Left renal pelvis (tissue), 4 donors: ENCODE measurements at regions not wholly inside any gene's neighbourhood (a gene's known extent, or its start where the extent isn't known, plus 50 kb on each side); places are given as distances from the start of the nearest gene placed in this dataset.
"Not testable (repeated sequence)": the region's sequence is repeated elsewhere in the genome, so short reads cannot be mapped to it uniquely, and the experiment has no call there.

Experiments used
- DNase-seq, 4 donors: peaks; one replicate each; pipeline ENCODE4 v3.0.0-alpha.2; 2013; ENCODE audit warnings: low read depth in 4 of 4, low spot score in 3 of 4

DNA sequence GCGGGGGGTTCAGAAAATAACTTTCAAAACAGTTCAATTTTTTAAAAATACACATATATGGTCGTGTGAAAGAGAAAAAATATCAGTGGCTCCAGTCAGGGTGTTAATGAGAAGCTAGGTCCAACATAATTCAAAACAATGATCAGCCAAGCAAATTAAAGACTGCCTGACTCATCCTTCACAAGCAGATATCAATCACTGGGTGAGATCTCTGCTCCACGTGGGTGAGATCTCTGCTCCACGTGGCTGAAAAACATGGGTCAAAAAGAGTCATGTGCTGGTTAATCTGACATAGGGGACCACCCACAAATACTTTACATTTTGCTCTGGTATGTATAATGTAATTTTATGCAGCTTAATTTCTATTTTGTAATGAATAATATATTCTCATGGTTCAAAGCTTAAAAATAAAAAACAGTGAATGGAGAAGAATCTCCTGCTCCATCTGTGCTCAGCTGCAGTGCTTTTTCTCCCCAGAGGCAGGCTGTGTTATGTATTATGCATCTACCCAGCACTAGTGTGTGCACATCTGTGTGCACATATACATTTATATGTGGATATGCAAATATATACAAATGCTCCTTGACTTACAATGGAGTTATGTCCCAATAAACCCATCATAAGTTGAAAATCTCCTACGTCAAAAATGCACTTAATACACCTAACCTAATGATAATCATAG, 93.1 kb upstream of the S1PR3 start:
- no peak for DNase-seq

DNA sequence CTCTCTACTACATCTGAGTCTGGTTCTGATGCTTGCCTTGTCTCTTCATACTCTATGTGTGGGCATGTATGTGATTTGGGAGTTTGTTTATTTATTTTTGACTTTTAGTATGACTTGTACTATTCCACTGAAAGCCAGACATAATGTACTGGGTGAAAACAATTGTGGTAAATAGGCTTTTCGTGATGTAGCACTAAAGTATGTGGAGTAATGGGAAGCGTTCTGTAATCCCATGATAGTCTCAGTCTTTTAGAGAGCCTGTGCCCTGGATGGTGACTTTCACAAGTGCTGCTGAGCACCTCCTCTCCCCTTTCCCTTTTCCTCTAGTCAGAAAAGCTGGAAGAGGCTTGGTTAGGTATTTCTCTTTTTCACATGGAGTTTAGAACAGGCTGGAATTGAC, 85.8 kb upstream of the S1PR3 start:
- no peak for DNase-seq

DNA sequence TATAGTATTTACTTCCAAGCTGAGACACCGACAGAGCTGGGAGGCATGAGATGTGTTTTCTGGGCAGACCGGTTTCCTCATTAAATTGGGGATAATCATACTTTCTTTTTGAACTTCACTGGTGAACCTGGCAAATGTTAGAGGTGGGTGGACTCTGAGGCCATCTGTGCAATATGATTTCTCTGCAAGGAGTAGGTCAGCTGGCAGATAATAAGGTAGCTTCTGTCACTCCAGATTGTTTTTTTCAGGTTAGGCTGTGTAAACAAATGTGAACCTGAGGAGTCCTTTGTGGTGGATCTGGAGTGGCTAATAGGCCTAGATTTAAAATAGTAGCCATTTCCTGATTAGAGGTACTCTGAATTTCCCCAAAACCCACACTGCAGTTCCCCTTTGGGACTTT, 75.4 kb upstream of the S1PR3 start:
- DNase-seq = no peak

DNA sequence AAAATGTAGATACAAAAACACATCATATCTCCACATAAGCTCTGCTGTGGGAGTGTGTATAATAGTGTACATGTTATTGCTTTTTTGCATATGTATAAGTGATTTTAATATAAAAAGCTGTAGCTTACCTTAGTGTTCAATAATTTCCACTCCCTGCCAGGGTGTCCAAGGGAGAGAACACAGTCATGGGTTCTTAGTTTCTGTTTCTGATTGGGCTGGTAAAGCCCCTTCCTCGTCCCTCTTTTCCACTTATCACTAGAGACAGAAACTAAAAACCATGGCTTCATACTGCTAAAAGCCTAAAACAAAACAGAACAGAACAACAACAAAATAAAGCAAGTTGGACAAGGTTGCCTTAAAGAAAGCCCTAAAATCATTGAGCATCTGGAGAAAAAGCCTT, 74.4 kb upstream of the S1PR3 start:
- no peak for DNase-seq

DNA sequence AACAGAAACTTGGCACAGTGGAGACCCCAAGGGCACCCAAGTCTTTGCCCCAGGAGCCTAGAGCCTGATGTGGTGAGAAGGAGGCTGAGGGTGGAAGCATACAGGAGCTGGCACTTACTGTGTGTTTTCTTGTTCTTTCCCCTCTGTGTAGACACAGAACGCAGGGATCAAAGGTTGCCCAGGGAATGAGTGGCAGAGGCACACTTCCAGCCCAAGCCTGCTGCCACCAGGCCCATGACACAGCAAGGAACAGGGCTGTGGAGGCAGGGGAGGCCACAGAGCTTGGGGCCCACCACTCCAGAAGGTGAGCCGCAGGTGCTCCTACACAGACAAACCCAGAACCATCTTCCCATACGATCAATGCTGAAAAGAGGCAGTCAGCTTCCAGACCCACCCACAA, 73.9 kb upstream of the S1PR3 start:
- no peak for DNase-seq

DNA sequence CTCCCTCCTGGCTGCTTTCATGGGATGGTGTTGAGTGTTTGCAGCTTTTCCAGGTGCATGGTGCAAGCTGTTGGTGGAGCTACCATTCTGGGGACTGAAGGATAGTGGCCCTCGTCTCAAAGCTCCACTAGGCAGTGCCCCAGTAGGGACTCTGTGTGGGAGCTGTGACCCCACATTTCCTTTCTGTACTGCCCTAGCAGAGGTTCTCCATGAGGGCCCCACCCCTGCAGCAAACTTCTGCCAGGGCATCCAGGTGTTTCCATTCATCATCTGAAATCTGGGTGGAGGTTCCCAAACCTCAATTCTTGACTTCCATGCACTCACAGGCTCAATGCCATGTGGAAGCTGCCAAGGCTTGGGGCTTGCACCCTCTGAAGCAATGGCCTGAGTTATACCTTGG, 72.7 kb upstream of the S1PR3 start:
- not testable (repeated sequence) for DNase-seq

DNA sequence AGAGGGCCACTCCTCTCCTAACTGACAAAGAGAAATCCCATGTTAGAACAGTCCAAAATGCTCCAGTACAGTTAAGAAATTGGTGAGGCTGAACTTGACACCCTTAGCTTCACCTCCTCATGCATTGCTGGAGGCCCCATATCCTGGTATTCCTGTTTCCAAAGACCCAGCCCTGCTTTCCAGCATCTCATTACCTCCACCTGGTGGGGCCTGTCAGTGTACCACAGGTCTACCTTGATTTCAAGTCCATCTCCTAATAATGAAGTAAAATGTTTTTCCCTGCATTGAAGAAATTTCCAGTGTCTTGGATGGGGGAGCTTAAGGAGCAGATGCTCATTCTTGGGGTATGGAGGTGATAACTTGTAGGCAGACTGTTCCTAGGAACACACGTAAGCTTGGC, 70.6 kb upstream of the S1PR3 start:
- DNase-seq = no peak

DNA sequence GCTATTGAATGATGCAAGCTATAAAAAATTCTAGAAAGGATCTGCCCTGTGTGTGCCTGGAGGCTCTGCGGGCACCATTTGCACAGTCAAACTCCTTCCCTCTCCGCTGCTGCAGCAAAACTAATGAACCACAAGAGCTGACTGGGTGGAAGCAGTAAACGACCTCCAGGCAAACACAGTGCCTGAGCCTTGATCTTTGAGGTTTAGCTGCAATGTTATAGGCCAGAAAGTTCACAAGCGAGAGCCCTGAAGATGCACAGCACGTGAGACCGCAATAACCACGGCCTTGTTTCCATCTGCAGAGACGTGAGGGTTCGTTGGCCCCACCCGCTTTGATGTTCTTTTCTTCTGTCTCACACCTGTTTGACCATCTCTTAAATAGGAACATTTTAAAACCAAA, 69.2 kb upstream of the S1PR3 start:
- no peak for DNase-seq

DNA sequence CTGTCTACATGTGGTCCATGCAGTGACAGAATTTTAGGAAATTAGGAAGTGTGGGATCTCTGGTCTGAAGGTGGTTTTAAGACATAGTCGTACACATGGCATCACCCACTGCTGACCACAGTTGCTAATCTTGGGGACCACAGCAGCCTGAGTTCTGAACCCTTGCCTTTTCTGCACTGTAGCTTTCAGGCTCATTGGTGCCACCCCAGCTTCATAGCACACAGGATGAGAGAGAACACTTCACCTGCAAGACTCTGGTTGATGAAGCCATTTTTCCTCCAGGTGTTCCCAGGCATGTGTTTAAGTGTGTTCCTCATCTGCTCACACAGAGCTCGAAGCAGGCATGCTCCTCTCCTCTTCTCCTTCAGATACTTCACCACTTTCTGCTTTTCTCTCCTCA, 68.2 kb upstream of the S1PR3 start:
- DNase-seq = no peak

DNA sequence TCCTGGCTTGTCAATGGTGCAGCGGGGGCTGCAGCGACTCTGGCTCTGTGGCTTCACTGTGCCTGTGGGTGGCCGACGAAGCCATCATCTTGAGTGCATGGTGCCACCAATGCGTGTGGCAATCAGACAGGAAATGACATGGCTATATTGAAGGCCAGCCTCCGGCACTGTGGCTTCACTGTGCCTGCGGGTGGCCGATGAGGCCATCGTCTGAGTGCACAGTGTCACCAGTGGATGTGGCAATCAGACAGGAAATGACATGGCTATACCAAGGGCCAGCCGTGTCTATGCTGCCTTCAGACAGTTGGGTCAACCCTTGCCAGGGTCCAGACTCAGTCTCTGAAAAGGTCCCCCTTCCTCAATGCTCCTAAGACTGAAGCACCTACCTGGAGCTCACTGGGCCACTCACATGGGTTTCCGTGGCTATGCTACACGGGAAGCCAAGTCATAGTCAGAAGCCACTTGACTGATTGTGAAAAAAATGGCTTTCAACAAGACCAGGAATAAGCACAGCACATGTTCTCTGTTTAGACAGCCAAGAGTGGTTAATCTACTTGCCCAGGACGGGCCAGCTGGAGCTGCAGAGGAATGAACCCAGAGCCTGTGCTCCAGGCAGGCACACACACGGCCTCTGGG, 67.5 kb upstream of the S1PR3 start:
- DNase-seq = no peak

DNA sequence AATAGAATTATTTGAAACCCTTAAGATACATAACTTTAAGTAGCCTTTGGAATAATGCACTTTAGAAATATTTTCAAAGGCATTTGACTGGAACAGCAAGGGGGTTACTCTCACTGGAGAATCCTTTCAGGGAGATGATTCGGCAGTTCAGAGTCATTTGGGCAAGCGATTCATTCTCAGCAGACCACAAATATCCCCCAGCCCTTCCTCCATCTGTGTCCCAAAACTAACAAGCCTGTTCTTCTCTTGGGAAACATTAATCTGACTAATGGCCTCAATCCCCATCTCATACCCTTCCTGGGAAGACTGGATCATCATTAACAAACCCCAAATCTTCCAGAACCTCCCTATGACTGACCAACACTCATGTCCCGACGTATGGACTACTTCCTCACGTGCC, 65.8 kb upstream of the S1PR3 start:
- no peak for DNase-seq

DNA sequence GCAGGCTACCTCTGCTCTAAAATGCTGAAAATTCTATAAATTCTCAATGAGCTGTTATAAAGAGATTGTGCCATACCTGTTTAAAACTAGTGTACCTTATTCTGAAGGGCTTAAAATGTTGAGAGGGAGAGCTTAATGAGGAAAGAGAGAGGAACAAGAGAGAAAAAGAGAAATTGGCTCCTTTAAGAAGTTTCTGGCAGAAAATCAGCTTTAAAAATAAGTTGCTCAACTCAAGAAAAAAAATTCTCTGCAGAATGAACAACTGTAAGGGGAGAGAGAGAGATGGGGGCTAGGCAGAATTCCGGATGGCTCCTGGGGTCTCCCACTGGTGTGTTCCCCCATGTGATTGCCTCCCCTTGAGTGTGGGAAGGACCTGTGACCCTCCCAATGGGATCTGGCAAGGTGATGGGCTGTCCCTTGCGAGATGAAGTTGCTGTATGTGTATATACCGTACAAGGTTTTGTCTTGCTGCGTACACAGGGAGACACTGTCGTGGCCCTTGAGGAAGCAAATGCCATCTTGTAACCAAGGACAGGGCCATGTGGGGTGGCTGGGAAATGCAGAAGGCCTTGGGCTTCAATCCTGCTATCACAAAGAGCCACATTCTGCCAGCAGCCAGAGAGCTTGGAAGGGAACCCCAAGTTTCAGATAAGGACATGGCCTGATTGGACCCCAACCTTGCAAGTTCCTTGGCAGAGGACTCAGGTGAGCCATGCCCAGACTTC, 64.3 kb upstream of the S1PR3 start:
- no peak for DNase-seq

DNA sequence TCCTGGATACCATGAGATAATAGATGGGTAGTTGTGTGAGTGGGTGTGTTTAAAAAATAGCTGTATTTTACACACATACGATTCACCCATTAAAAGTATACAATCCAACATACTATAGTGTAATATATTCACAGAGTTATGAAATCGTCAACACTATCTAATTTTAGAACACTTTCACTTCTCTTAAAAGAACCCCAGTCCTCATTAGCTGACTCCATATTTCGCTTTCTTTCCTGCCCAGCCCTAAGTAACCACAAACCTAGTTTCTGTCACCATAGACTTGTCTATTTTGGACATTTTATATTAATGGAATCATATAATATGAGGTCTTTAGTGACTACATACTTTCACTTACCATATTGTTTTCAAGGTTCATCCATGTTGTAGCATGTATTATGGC, 63.8 kb upstream of the S1PR3 start:
- DNase-seq = no peak

DNA sequence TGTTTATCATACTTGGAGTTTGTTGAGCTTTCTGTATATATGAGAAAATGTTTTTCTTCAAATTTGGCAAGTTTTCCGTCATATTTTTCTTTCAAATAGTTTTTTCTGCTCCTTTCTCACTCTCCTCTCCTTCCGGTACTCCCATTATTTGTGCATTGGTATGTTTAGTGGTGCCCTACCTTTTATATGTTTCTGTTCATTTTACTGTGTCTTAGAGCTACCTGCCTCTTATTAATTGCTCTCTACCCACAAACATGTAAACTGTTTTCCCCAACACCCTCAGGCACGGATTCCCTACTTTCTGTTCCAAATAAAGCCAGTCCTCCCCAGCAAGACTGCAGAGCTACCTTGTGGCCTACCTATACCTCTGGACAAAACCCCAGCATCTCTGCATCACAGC, 60.6 kb upstream of the S1PR3 start:
- no peak for DNase-seq

DNA sequence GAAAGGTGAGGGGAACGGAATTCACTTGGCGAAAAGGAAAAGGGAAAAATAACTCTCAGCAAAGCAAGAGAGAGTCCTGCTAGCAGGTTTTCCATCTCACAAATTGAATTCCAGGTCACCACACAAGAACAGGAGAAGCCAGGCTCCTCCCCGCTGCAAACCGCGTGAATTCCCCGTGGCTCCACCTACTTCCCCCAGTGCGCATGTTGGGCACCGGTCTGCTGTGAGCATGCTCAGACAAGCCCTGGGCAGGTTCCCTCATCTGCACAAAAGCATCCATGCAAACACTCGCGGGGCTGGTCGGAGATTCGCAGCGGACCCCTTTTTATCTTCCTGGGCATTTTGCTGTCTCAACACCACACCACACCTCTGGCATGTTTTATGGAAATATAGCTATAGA, 58.5 kb upstream of the S1PR3 start:
- DNase-seq = no peak

DNA sequence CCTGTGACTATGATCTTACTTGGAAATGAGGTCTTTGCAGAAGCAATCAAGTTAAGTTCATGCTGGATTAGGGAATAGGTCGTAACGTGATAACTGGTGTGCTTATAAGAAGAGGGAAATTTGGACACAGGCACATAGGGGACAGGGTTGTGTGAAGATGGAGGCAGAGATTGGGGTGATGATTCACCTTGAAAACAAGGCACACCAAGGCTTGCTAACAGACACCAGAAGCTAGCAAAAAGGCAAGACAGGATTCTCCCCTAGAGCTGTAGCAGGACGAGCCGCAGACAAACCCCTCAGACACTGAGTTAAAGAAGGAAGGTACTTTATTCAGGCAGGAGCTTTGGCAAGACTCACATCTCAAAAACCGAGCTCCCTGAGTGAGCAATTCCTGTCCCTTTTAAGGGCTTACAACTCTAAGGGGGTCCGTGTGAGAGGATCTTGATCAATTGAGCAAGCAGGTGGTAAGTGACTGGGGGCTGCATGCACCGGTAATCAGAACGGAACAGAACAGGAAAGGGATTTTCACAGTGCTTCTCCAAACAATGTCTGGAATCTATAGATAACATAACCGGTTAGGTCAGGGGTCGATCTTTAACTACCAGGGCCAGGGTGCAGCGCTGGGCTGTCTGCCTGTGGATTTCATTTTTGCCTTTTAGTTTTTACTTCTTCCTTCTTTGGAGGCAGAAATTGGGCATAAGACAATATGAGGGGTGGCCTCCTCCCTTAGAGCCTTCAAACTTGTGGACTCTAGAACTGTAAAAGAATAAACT, 57.5 kb upstream of the S1PR3 start:
- no peak for DNase-seq

DNA sequence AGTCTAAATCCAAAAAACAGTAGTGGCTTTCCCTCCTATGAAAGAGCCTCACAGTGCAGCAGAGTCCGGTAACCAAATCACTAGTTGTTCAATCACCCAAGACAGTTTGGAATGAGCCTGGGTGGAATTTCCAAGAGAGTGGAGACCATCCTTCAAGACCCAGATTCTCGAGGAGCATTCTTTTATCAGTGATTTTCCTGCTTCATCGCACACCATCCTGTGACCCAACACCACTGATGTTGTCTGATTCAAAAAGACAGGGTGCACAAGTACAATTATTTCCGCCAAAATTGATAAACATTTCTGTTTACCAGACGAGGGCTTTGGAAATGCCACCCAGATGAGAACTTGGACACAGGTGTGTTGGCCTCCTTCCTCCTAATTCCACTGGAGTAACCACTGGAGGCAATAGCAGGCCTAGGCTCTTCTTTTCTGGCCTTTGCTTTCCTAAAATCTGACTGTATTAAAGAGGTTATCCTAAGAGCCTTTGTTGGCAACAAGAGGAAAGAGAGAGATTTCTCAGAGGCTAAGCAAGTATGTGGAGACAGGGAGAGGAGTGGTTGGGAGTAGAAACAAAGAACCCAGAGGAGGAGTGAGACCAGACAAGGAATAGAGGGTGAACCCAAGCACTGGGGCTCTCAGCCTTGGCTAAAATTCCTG, 56.3 kb upstream of the S1PR3 start:
- DNase-seq = no peak

DNA sequence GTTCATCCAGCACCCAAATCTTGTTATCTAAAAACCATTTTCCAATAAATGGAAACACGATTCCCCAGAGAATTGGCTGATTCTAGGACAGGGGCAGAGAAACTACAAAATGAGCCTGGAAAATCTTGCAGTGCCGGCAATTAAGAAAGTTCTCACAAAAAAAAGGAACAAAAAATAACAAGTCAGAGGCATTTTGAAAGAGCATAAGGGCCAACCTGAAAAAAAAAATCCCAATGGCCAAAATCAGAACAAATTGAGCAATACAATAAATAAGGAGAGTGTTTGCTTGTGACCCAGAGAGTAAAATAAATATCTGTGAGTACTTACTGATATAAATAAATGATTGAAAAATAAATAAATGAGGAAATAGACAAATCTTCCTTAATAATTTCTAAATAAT, 55.1 kb upstream of the S1PR3 start:
- DNase-seq = no peak

DNA sequence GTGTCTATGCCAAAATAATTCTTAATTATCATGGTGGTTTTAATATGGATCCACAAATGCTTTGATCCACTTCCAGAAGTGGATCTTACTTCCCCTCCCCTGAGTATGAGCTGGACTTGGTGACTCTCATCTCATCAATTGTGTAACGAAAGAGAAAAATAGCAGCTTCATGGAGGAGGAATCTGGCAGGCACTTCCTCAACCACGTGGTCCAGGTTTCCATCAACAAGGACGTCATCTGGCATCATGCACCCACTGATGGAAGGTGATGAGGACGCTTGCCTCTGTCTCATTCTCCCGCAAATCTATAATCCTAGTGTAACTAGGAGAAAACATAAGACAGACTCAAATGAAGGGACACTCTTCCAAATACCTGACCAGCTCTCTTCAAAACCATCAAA, 54.6 kb upstream of the S1PR3 start:
- DNase-seq = no peak

DNA sequence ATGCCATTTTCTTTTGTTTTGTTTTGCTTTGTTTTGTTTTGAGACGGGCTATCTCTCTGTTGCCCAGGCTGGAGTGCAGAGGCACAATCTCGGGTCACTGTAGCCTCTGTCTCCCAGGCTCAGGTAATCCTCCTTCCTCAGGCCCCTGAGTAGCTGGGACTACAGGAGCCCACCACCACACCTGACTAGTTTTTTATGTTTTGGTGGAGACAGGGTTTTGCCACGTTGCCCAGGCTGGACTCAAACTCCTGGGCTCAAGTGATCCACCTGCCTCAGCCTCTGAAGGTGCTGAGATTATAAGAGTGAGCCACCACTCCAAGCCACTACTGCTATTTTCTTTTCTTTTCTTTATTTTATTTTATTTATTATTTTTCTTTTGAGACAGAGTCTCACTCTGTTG, 54.0 kb upstream of the S1PR3 start:
- DNase-seq = no peak

DNA sequence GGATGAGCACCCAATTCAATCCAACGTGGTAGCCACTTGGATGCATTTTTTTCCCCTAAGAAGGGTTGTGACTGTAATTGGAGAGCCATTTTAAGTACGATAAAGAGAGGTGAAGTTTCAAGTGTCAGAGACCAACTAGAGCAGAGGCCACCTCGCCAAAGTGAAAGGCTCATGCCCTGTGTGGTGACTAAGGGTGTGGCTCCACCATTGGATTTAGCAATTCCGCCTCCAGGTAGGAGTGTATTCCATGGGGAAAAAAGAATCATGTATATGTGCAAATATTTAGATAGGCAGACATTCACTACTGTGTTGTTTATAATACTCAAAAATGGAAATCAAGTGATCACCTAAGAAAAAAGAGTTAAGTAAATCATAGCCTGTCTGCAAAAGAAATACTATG, 53.1 kb upstream of the S1PR3 start:
- no peak for DNase-seq
